Middle frontal gyrus (tissue), 1 donor: ENCODE measurements at regions not wholly inside any gene's neighbourhood (a gene's known extent, or its start where the extent isn't known, plus 50 kb on each side); places are given as distances from the start of the nearest gene placed in this dataset.
A peak's percentile ranks its signal among the peaks of the same experiment; 100 is the strongest.

ENCODE experiments used
- DNase-seq: peaks from one replicate; pipeline ENCODE4 v3.0.0-alpha.2; 2015; ENCODE audit warnings: low spot score; ENCODE audit errors: extremely low spot score

- no peak for DNase-seq
Measured at GRCh38 chr3:72147600-72147999, 362.7 kb upstream of the PROK2 start.

- DNase-seq: no peak
Measured at GRCh38 chr3:72145506-72146380, 360.8 kb upstream of the PROK2 start.

- no peak for DNase-seq
Measured at GRCh38 chr3:72144773-72145505, 360.0 kb upstream of the PROK2 start.

- DNase-seq: no peak
Measured at GRCh38 chr3:72143966-72144717, 359.2 kb upstream of the PROK2 start.

- DNase-seq: no peak
Measured at GRCh38 chr3:72143322-72143721, 358.4 kb upstream of the PROK2 start.

GRCh38 chr3:72142028-72142427 is 357.1 kb upstream of the PROK2 start:
- no peak for DNase-seq

- DNase-seq: no peak
Measured at GRCh38 chr3:72141264-72141663, 356.3 kb upstream of the PROK2 start.

- no peak for DNase-seq
Measured at GRCh38 chr3:72139316-72139715, 354.4 kb upstream of the PROK2 start.

GRCh38 chr3:72137865-72138861 is 353.2 kb upstream of the PROK2 start:
- no peak for DNase-seq

- no peak for DNase-seq
Measured at GRCh38 chr3:72135636-72136035, 350.7 kb upstream of the PROK2 start.

GRCh38 chr3:72134989-72135451 is 350.1 kb upstream of the PROK2 start:
- no peak for DNase-seq

GRCh38 chr3:72133329-72134011 is 348.5 kb upstream of the PROK2 start:
- DNase-seq: no peak

- DNase-seq: no peak
Measured at GRCh38 chr3:72131899-72132298, 347.0 kb upstream of the PROK2 start.

GRCh38 chr3:72130565-72130964 is 345.6 kb upstream of the PROK2 start:
- DNase-seq: no peak

- DNase-seq: peak; percentile 9
Measured at GRCh38 chr3:72129501-72130094, 344.6 kb upstream of the PROK2 start.

- no peak for DNase-seq
Measured at GRCh38 chr3:72128921-72129320, 344.0 kb upstream of the PROK2 start.

- no peak for DNase-seq
Measured at GRCh38 chr3:72127844-72128243, 342.9 kb upstream of the PROK2 start.

- DNase-seq: no peak
Measured at GRCh38 chr3:72127224-72127612, 342.3 kb upstream of the PROK2 start.

GRCh38 chr3:72126441-72127223 is 341.7 kb upstream of the PROK2 start:
- no peak for DNase-seq
